GM12878 (cell line): ENCODE measurements at regions not wholly inside any gene's neighbourhood (a gene's known extent, or its start where the extent isn't known, plus 50 kb on each side); places are given as distances from the start of the nearest gene placed in this dataset.

Experiments used
- ATAC-seq: fragments of 200-7000 bp; cut with Tn5 transposase; 3 replicates; pipeline ENCODE4 v1.9.1; 2020; ENCODE audit warnings: mild to moderate bottlenecking, moderate library complexity
- BruUV-seq: library from RNA; stranded (reverse); fragments of 400-500 nt; replicated peaks from 2 replicates; lab custom pipeline; 2021; lab: Mats Ljungman, UMichigan
- CTCF ChIA-PET: fragments of 300-600 bp; sonication (Branson Sonifier 250); formaldehyde crosslinking; extraction: SDS; loops from one replicate; lab custom pipeline; 2021; ENCODE audit warnings: inconsistent platforms; lab: Yijun Ruan, JAX
- POLR2A ChIA-PET: fragments of 350-600 bp; formaldehyde crosslinking; extraction: SDS; loops from one replicate; lab custom pipeline; 2021; ENCODE audit warnings: inconsistent platforms; lab: Charles Lee
- RAD21 ChIA-PET: fragments of 300-600 bp; sonication (Branson Sonifier 250); formaldehyde crosslinking; loops from one replicate; lab custom pipeline; 2023; ENCODE audit warnings: antibody characterized with exemption; ENCODE audit not compliant: unreplicated experiment; lab: Charles Lee
- SMC1A ChIA-PET: fragments of 300-600 bp; sonication (Branson Sonifier 250); formaldehyde crosslinking; loops from one replicate; lab custom pipeline; 2023; ENCODE audit not compliant: unreplicated experiment, uncharacterized antibody; lab: Charles Lee
- DNase-seq: peaks from one replicate; pipeline ENCODE4 v3.0.0-alpha.2; 2011; ENCODE audit warnings: low read depth, low spot score
- FAIRE-seq: peaks from 3 replicates; lab custom pipeline; 2011; peaks lifted over from hg19 to GRCh38; lab: Jason Lieb, UNC
- H2AFZ ChIP-seq: 2 replicates; pipeline ENCODE4 v1.6.0; 2011; ENCODE audit warnings: low read depth, low read length, control low read depth; ENCODE audit not compliant: control insufficient read depth
- H3K27ac ChIP-seq: 2 replicates; pipeline ENCODE4 v1.5.1; 2011; ENCODE audit warnings: control low read depth; ENCODE audit not compliant: control insufficient read depth, insufficient read depth
- H3K27me3 ChIP-seq, 2 experiments: replicated peaks in 1 of 2; 2 replicates each; pipeline versions ENCODE4 v1.6.0 to v1.6.1; 2011; ENCODE audit warnings: low read length in 1 of 2; ENCODE audit not compliant: control insufficient read depth in 2 of 2, insufficient read depth in 2 of 2
- H3K36me3 ChIP-seq, 2 experiments: 2 replicates each; pipeline ENCODE4 v1.5.1; 2011; ENCODE audit warnings: low read length in 1 of 2; ENCODE audit not compliant: control insufficient read depth in 2 of 2, insufficient read depth in 2 of 2
- H3K4me1 ChIP-seq: 2 replicates; pipeline ENCODE4 v1.6.1; 2011; ENCODE audit warnings: mild to moderate bottlenecking, low read length, moderate library complexity, mixed read lengths; ENCODE audit not compliant: control insufficient read depth, insufficient read depth
- H3K4me2 ChIP-seq: 2 replicates; pipeline ENCODE4 v1.6.0; 2011; ENCODE audit warnings: control low read depth; ENCODE audit not compliant: control insufficient read depth, insufficient read depth
- H3K4me3 ChIP-seq: fragments of 200-600 bp; sonication (generic); 2 replicates; pipeline ENCODE4 v1.5.1; 2016
- H3K79me2 ChIP-seq: 2 replicates; pipeline ENCODE4 v1.6.0; 2011; ENCODE audit warnings: low read length; ENCODE audit not compliant: control insufficient read depth, insufficient read depth
- H3K9ac ChIP-seq: 2 replicates; pipeline ENCODE4 v1.8.0; 2011; ENCODE audit warnings: low read length, control low read depth, mixed read lengths; ENCODE audit not compliant: control insufficient read depth, insufficient read depth
- H3K9me3 ChIP-seq: replicated peaks from 3 replicates; pipeline ENCODE4 v1.5.1; 2011; ENCODE audit warnings: mild to moderate bottlenecking, low read length; ENCODE audit not compliant: control insufficient read depth, insufficient read depth
- H4K20me1 ChIP-seq: 2 replicates; pipeline ENCODE4 v1.6.0; 2011; ENCODE audit not compliant: control insufficient read depth, insufficient read depth
- BCL11A ChIP-seq: IDR thresholded peaks from 2 replicates; pipeline ENCODE4 v1.6.1; 2011; ENCODE audit warnings: low read depth, low read length
- ESRRA ChIP-seq: IDR thresholded peaks from 2 replicates; pipeline ENCODE4 v1.6.1; 2012; ENCODE audit warnings: mild to moderate bottlenecking, low read length, improper control_type of control experiment
- FOS ChIP-seq: IDR thresholded peaks from 3 replicates; pipeline ENCODE4 v1.6.1; 2011; ENCODE audit warnings: borderline replicate concordance; ENCODE audit not compliant: insufficient read length; ENCODE audit errors: extremely low read depth
- NFYA ChIP-seq: IDR thresholded peaks from 2 replicates; pipeline ENCODE4 v1.6.1; 2011; ENCODE audit warnings: low read depth, mild to moderate bottlenecking, low read length, improper control_type of control experiment, borderline replicate concordance
- SMARCA5 ChIP-seq: fragments of 450-650 bp; IDR thresholded peaks from 2 replicates; pipeline ENCODE4 v1.6.1; 2017; ENCODE audit warnings: mild to moderate bottlenecking
- WGBS: methylation state at CpG from one replicate; pipeline ENCODE4 v1.1.6; 2016; ENCODE audit warnings: low lambda C conversion rate; ENCODE audit not compliant: insufficient replicate concordance, insufficient coverage; ENCODE audit errors: missing lambda C conversion rate; 5-methylcytosine and 5-hydroxymethylcytosine counted together
- in situ Hi-C: fragments of 300-500 bp; cut with MboI; formaldehyde crosslinking; loops from 9 replicates; pipeline ENCODE4 v1.14.3; 2018; ENCODE audit warnings: mixed read lengths
- intact Hi-C: fragments of 100-400 bp; cut with micrococcal nuclease; formaldehyde crosslinking; loops from one replicate; pipeline ENCODE4 v1.14.2; 2022; ENCODE audit not compliant: unreplicated experiment
- TF ChIP-seq, protein P1 (sequence below): fragments of 450-650 bp; IDR thresholded peaks from 2 replicates; pipeline ENCODE4 v1.6.1; 2017; ENCODE audit warnings: mild to moderate bottlenecking, moderate library complexity

DNA sequence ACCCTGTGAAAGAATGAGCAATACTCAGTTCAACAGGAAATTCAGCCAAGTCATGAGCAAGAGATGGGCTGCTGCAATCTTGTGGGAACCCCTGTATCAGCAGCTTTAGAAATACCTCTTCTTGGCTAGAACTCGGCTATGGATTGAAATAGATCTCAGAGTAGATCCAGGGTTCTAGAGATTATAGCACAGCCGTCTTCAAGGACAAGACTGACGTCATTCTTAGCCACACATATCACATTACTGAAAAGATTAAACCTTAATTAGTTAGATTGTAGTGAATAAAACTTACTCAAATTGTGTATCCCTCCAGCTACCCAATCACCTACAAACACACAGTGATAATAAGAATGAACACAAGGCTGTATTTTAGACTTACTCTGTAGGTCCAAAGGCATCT lies 776.4 kb downstream of the EPHA4 start:
- BruUV-seq, result no TSS peak
- TF ChIP-seq FOS, result no peak
- TF ChIP-seq, protein P1, sequence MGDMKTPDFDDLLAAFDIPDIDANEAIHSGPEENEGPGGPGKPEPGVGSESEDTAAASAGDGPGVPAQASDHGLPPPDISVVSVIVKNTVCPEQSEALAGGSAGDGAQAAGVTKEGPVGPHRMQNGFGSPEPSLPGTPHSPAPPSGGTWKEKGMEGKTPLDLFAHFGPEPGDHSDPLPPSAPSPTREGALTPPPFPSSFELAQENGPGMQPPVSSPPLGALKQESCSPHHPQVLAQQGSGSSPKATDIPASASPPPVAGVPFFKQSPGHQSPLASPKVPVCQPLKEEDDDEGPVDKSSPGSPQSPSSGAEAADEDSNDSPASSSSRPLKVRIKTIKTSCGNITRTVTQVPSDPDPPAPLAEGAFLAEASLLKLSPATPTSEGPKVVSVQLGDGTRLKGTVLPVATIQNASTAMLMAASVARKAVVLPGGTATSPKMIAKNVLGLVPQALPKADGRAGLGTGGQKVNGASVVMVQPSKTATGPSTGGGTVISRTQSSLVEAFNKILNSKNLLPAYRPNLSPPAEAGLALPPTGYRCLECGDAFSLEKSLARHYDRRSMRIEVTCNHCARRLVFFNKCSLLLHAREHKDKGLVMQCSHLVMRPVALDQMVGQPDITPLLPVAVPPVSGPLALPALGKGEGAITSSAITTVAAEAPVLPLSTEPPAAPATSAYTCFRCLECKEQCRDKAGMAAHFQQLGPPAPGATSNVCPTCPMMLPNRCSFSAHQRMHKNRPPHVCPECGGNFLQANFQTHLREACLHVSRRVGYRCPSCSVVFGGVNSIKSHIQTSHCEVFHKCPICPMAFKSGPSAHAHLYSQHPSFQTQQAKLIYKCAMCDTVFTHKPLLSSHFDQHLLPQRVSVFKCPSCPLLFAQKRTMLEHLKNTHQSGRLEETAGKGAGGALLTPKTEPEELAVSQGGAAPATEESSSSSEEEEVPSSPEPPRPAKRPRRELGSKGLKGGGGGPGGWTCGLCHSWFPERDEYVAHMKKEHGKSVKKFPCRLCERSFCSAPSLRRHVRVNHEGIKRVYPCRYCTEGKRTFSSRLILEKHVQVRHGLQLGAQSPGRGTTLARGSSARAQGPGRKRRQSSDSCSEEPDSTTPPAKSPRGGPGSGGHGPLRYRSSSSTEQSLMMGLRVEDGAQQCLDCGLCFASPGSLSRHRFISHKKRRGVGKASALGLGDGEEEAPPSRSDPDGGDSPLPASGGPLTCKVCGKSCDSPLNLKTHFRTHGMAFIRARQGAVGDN, result no peak
- TF ChIP-seq SMARCA5, result no peak
- TF ChIP-seq ESRRA, result no peak
- TF ChIP-seq NFYA, result no peak
- TF ChIP-seq BCL11A, result no peak
- POLR2A ChIA-PET, result no interaction called here
- CTCF ChIA-PET, result no interaction called here
- Histone ChIP-seq H3K27me3 (no peaks in the 10 kb centered on the region), H4K20me1 (no peaks in the 10 kb centered on the region), H3K9me3 (no peaks in the 10 kb centered on the region), H3K9ac (no peak overlapping the region), H2AFZ (no peak overlapping the region), H3K79me2 (no peaks in the 10 kb centered on the region), H3K36me3 (no peaks in the 10 kb centered on the region), H3K4me2 (no peak overlapping the region), H3K27ac (no peak overlapping the region), H3K4me1 (no peaks in the 10 kb centered on the region), H3K4me3 (no peak overlapping the region)
- SMC1A ChIA-PET, result interaction anchor here (0.7 kb wide), 1 partner anchor 994 kb away, joined by 3 read pairs; no protein-coding TSS in a partner anchor
- in situ Hi-C loops (no loop called here), intact Hi-C loops (no loop called here)
- FAIRE-seq (no peak), DNase-seq (no peak), ATAC-seq (no peak)
- 2% methylated on average over 3 of the region's 3 CpGs for WGBS
- RAD21 ChIA-PET, result no interaction called here
